Central memory CD4-positive, alpha-beta T cell (primary cell): ENCODE measurements at regions not wholly inside any gene's neighbourhood (a gene's known extent, or its start where the extent isn't known, plus 50 kb on each side); places are given as distances from the start of the nearest gene placed in this dataset.

Experiments
- DNase-seq: peaks from one replicate; pipeline ENCODE4 v3.0.0; 2022

DNA sequence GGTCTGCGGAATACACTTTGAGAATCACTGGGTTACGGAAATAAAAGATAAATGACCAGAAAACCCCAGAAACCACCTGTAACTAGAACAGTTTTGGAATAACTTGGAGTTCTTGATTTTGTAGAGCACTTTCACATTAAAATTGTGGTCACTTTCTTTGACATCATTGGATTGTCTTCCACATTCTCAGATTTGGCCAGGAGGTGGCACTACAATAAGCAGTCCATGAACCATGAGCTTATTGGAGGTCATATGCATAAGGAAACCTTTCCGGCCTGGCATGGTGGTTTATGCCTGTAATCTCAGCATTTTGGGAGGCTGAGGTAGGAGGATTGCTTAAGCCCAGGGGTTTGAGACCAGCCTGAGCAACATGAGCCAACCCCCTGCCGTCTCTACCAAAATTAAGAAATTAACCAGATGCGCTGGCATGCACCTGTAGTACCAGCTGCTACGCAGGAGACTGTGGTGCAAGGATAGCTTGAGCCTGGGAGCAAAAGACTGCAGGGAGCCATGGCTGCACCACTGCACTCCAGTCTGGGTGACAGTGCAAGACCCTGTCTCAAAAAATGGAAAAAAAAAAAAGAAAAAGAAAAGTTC is 107.7 kb upstream of the CAND1 start:
- DNase-seq: no peak

DNA sequence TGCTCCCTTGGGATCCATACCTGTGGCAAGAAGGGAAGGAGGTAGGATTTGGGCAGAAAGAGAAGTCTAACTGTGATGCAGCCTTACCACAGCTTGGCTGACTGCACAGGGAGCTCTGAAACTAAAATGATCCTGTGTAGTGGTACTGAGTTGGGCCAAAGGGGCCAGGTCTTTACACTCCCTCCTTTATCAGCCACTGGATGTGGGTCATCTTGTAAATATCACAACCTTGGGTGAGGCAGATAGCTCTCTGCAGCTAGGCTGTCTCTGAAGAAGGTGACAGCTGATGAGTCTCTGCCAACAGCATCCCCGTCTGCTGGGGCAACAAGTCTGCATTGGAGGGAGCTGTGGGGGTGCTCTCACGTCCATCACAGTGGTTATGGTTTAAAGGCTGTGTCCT is 95.9 kb upstream of the CAND1 start:
- DNase-seq: no peak

DNA sequence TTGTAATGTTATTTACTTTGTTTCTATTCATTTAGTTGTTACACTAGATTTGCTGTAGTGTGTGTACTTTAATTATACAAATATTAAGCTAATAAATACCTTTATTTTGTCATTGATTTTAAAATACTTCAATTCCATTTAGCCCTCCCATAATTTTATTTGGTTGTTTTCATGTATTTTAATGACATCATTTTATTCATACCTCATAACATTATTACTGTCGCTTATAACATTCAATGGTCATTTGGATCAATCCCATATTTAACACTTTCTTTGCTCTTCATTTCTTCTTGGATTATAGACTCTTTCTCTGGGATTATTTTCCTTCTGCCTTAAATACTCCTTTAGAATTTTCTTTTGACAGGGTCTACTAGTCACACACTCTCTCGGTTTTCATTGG is 86.6 kb upstream of the CAND1 start:
- DNase-seq: no peak

DNA sequence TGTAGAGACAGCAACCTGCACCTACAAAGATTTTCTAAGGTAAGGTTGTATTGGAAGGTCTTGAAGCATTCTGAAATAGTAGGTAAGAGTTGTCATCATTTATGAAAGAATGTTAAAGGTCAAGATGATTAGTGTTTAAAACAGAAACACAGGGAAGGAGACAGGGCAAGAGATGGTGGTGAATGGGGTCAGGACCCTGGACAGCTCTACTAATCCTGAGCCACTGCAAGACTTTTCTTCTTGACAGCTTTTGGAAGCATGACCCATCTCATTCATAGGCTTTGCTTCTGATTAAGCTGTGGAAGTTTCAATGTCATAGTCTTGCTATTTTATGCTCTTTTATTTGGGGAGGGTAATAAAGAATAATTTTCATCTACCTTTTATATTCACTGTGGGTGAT is 75.5 kb upstream of the CAND1 start:
- DNase-seq: no peak

DNA sequence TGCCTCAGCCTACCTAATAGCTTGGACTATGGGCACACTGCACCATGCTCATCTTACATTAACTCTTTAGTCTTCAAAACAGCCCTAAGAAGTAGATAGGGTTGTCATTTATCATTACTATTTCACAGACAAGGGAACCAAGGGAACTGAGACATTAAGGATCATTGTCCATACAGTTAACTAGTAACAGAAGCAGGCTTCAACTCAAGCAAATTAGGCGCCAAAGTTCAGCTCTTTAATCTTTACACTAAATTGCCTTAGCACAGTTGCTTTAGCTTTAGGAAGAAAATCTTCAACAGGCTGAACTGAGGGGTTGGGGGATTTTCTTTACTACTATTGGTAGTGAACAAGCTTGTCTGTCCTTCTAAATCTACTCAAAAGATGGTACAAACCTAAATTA is 68.8 kb upstream of the CAND1 start:
- DNase-seq: no peak

DNA sequence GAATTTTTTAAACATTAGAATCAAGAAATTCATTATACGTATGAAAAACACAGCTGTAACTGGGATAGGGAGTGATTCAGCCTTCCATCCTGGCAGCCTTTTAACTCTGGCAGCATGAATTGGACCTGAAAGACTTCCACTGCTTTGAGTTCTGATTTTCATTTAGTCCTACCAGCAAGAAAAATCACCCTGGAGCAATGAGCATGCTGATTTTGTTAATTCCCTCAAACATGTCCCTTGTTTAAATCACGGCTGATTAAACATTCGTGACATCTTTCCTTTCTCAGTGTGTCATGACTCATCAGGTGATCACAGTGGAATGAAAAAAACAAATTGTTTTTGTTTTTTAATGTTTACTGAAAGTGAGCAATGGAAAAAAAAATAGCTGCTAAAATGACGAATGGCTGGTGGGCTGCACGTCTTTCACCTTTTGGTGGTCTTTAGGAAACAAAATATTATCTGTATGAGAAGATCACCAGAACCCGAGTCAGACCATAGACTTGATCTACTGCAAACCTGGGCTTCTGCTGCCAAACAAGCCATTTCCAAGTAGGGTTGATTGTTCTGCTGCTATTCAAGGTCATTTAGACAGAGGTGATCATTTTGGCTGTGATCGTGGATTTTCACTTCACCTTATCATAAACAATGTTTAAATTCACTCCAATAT is 67.0 kb upstream of the CAND1 start:
- no peak for DNase-seq

DNA sequence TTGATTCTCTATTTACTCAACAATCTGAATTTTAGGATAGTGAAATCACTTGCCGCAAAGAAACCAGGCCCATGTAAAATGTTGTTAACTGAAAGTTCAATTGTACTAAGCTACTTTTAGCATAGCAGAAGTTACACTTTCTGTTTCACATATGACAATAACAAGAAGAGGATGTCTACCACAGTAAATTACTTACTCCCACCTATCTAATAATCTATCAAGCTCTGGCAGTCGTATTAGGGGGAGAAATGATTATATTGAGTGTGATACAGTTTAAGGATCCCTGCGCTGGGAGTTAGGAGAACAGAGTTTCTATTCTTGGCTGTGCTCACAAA is 66.5 kb upstream of the CAND1 start:
- DNase-seq: no peak

DNA sequence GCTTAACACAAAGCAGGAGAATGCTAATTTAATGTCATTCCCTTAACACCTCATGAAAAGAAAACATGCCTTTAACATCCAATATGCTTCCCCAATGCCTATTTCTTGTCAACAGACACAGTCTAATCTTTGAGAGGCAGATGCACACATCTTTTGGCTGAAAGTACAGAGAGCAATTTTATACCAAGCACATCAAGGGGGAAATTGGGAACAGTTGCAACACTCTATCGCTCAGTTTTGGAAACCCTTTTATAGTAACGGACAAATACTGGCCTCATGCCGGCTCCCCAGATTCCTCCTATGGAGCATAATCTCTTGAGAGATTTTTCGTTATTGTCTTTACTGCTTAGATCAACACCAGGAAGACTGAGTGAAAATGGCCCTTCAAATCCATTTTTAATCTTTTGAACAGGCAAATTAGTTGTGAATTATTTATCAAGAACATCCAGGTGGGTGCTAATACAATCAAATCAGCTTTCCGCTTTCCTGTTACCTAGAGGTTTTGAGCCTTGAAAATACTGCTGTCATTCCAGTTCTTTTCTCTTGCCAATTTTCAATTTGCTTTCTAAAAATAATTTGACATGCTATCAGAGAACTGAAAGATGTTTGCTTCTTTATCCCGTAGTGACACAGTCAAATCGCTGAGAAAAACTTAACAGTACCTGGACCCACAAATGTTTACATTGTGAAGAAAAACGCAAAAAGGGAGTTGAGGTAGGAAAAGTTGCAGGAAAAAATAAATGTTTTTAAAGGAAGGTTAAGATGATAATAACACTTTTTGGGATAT is 60.7 kb upstream of the CAND1 start:
- no peak for DNase-seq

DNA sequence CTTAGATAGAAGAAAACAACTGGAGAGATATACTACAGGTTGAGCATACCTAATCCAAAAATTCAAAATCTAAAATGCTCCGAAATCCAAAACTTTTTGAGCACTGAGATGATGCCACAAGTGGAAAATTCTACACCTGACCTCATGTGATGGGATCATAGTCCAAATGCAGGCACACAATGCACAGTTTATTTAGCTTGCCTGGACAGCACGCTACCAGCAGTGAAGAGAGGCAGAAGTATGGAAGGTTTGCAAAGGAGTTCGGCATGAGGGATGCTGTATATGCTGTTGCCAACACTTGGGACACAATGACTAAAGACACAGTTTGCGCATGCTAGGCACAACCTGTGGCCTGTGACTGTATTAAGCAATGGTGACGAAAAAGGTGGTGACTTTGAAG is 58.1 kb upstream of the CAND1 start:
- no peak for DNase-seq

DNA sequence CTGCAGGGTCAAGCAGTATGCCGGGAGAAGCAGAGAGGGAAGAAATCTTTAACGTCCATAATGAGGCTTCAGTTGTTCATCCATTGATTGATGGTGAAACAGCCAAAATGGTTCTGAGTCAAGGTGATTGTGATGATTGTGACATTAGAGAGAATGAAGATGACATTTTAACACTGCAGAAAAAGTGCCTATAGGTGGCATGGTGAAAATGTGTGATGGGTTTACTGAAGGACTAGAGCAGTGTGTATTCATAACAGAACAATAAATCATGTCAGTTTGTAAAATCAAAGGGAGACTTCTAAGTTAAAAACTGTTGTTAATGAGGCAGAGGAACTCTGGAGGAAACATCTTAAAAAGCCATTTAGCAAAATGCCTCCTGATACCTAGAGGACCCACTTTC is 57.7 kb upstream of the CAND1 start:
- DNase-seq: no peak

DNA sequence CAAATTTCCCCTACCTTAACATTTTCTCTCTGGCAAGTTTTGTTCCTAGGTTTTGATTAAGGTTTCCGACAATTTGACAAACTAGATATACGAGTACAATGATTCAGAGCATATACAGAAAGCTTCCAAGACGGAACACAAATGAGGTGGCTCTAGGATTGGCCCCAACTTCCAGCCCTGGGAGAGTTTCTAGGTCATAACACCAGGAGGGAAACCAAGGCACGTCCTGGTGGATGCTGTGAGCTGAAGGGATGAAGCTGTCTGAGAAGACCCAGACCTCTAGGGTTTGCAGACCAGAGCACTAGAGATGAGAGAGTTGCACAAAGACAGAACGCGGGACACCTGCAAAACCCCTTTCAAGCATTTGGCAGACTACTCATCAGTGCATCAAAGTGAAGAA is 51.5 kb upstream of the CAND1 start:
- no peak for DNase-seq
